HUES48 (cell line): ENCODE measurements at regions not wholly inside any gene's neighbourhood (a gene's known extent, or its start where the extent isn't known, plus 50 kb on each side); places are given as distances from the start of the nearest gene placed in this dataset.
"Not testable (repeated sequence)": the region's sequence is repeated elsewhere in the genome, so short reads cannot be mapped to it uniquely, and the experiment has no call there.

Experiments
- H3K27ac ChIP-seq: one replicate; pipeline ENCODE4 v1.7.0; 2013; ENCODE audit warnings: low read depth, low read length, inconsistent platforms
- H3K27me3 ChIP-seq: 2 replicates; pipeline ENCODE4 v1.6.1; 2013; ENCODE audit warnings: mild to moderate bottlenecking, low read length; ENCODE audit not compliant: control insufficient read depth, insufficient read depth
- H3K36me3 ChIP-seq: 2 replicates; pipeline ENCODE4 v1.6.1; 2013; ENCODE audit warnings: low read length; ENCODE audit not compliant: control insufficient read depth, insufficient read depth
- H3K4me1 ChIP-seq: 2 replicates; pipeline ENCODE4 v1.6.1; 2013; ENCODE audit warnings: mild to moderate bottlenecking, low read length; ENCODE audit not compliant: control insufficient read depth, insufficient read depth
- H3K4me3 ChIP-seq: 2 replicates; pipeline ENCODE4 v1.5.1; 2013; ENCODE audit warnings: mild to moderate bottlenecking, low read depth, low read length
- H3K9ac ChIP-seq: 2 replicates; pipeline ENCODE4 v1.6.1; 2013; ENCODE audit warnings: mild to moderate bottlenecking, low read depth, low read length, moderate library complexity
- H3K9me3 ChIP-seq: 2 replicates; pipeline ENCODE4 v1.6.1; 2013; ENCODE audit warnings: low read length; ENCODE audit not compliant: control insufficient read depth, insufficient read depth

DNA sequence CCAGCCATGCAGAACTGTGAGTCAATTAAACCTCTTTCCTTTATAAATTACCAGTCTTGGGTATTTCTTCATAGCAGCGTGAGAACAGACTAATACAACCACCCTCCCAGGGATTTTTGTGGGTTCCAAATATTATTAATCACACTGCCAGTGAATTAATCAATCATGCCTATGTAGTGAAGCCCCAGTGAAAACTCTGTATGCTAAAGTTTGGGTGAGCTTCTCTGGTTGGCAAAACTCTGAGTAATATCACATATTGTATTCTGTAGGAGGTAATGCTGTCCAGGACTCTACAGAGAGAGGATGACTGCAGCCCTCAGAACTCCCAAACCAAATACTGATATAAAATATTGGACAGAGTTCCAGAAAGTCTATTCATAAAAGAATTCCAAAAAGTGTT is 216.9 kb downstream of the RPAP3 start:
- Histone ChIP-seq H3K4me3 (no peak overlapping the region), H3K9ac (no peak overlapping the region), H3K4me1 (no peaks in the 10 kb centered on the region), H3K9me3 (peaks cover 43% of the 10 kb centered on the region), H3K27me3 (no peaks in the 10 kb centered on the region), H3K27ac (no peak overlapping the region), H3K36me3 (no peaks in the 10 kb centered on the region)

GRCh38 chr12:47481041-47481440 is 224.8 kb downstream of the RPAP3 start:
- Histone ChIP-seq H3K27ac (no peak overlapping the region), H3K4me1 (no peaks in the 10 kb centered on the region), H3K9ac (no peak overlapping the region), H3K9me3 (peaks cover 15% of the 10 kb centered on the region; the same call in 1 of the 2 replicates), H3K27me3 (no peaks in the 10 kb centered on the region), H3K4me3 (no peak overlapping the region), H3K36me3 (no peaks in the 10 kb centered on the region)

GRCh38 chr12:47478426-47478825 is 227.4 kb downstream of the RPAP3 start:
- no peaks in the 10 kb centered on the region for H3K27me3 ChIP-seq
- no peaks in the 10 kb centered on the region for H3K4me1 ChIP-seq
- no peak overlapping the region for H3K9ac ChIP-seq
- no peaks in the 10 kb centered on the region for H3K36me3 ChIP-seq
- H3K9me3 ChIP-seq = peaks cover 22% of the 10 kb centered on the region
- H3K4me3 ChIP-seq = no peak overlapping the region
- no peak overlapping the region for H3K27ac ChIP-seq

DNA sequence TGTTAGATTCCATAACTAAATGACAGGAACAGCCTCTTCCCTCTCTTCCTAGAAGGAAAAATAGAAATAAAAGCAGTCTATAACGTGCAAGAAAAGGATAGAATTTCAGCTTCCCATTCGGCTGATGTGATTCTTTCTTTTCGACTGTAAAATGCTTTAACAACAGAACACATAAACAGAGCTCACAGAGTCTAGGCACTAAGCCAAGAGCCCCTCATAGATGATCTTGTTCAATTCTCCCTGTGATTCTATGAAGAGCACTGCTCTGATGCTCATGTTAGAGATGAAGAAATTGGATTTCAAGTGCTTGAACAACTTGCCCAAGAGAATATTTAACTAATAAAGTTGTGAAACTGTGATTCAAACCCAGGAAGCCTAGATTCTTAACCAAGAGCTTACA is 232.7 kb downstream of the RPAP3 start:
- Histone ChIP-seq H3K4me3 (no peak overlapping the region), H3K9ac (no peak overlapping the region), H3K27ac (no peak overlapping the region), H3K27me3 (no peaks in the 10 kb centered on the region), H3K36me3 (no peaks in the 10 kb centered on the region), H3K4me1 (no peaks in the 10 kb centered on the region), H3K9me3 (peaks cover 28% of the 10 kb centered on the region)

DNA sequence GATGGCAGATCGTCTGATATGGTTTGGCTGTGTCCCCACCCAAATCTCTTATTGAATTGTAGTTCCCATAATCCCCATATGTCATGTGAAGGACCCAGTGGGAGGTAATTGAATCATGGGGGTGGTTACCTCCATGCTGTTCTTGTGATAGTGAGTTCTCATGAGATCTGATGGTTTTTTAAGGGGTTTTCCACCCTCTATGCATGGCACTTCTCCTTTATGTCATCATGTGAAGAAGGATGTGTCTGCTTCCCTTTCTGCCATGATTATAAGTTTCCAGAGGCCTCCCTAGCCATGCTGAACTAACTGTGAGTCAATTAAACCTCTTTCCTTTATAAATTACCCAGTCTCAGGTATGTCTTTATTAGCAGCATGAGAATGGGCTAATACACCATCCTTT is 235.5 kb downstream of the RPAP3 start:
- not testable (repeated sequence) for H3K4me3 ChIP-seq, H3K27ac ChIP-seq, H3K4me1 ChIP-seq, H3K9ac ChIP-seq, H3K36me3 ChIP-seq, H3K27me3 ChIP-seq
- peaks cover 31% of the 10 kb centered on the region for H3K9me3 ChIP-seq

- H3K27me3 ChIP-seq, H3K27ac ChIP-seq, H3K36me3 ChIP-seq, H3K9ac ChIP-seq, H3K4me1 ChIP-seq, H3K4me3 ChIP-seq: not testable (repeated sequence)
- peaks cover 39% of the 10 kb centered on the region for H3K9me3 ChIP-seq
Observed at GRCh38 chr12:47463918-47464317, 241.9 kb downstream of the RPAP3 start.

DNA sequence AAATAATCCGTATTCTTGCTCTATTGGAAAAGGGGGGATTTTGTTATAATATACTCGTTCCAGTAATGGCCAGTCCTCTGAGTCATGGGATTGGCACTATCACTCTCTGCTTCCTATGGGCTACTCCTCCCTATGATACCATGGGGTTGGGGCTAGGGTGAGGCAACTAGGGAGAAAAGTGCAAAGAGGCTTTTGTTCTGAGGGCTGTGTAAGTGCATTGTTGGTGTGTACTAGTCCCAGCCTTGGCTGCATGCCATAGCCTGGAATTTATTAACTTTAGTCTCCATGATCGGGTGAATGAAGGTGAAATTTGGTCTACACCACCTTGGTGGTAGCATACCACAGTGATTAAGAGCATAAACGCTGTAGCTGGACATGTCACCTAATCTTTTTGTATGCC is 247.6 kb downstream of the RPAP3 start:
- Histone ChIP-seq H3K4me1 (no peaks in the 10 kb centered on the region), H3K9me3 (peaks cover 38% of the 10 kb centered on the region), H3K27me3 (no peaks in the 10 kb centered on the region), H3K27ac (no peak overlapping the region), H3K9ac (no peak overlapping the region), H3K4me3 (no peak overlapping the region), H3K36me3 (no peaks in the 10 kb centered on the region)

DNA sequence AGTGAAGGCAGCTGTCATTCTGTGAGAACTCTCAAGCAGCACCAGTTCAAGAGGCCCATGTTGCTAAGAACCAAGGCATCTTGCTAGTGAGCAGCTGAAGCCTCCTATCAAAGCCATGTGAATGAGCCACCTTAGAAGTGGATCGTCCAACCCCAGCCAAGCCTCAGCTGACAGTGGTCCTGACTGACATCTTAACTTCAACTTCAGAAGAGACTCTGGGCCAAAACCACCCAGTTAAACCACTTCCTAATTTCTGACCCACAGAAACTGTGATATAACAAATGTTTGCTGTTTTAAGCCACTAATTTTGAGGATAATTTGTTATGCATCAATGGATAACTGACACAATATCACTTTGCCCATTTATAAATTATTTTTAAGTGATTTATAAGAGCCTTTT is 256.0 kb downstream of the RPAP3 start:
- Histone ChIP-seq H3K4me1 (no peaks in the 10 kb centered on the region), H3K4me3 (no peak overlapping the region), H3K9me3 (peaks cover 4% of the 10 kb centered on the region), H3K36me3 (no peaks in the 10 kb centered on the region), H3K27me3 (no peaks in the 10 kb centered on the region), H3K27ac (no peak overlapping the region), H3K9ac (no peak overlapping the region)

DNA sequence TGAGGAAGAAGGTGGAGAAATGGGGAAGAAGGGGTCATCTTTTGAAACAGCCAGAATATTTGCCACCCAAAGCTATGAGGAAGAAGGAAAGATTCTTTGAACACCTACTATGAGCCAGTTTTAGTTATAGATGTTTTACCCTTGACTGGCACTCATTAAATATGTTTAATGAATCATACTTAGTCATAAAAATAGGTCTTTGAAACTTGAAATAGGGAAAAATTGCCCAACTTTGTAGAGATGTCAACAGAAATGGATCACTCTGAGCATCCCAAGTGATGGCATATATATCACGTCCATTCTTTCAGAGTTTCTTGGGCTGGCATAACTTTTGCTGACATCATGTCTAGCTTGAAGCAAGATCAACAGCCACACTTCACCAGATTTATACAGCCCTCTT is 263.5 kb downstream of the RPAP3 start:
- peaks cover 32% of the 10 kb centered on the region for H3K9me3 ChIP-seq
- H3K4me1 ChIP-seq = no peaks in the 10 kb centered on the region

GRCh38 chr12:47441490-47441889 is 264.3 kb downstream of the RPAP3 start:
- peaks cover 35% of the 10 kb centered on the region for H3K9me3 ChIP-seq
- no peaks in the 10 kb centered on the region for H3K4me1 ChIP-seq
- H3K36me3 ChIP-seq = no peaks in the 10 kb centered on the region
- no peaks in the 10 kb centered on the region for H3K27me3 ChIP-seq
- no peak overlapping the region for H3K27ac ChIP-seq
- H3K9ac ChIP-seq = no peak overlapping the region
- H3K4me3 ChIP-seq = no peak overlapping the region

More for the DNA sequence above, 263.5 kb downstream of the RPAP3 start:
- no peak overlapping the region for H3K9ac ChIP-seq
- H3K4me3 ChIP-seq = no peak overlapping the region
- no peak overlapping the region for H3K27ac ChIP-seq
- no peaks in the 10 kb centered on the region for H3K36me3 ChIP-seq
- H3K27me3 ChIP-seq = no peaks in the 10 kb centered on the region

DNA sequence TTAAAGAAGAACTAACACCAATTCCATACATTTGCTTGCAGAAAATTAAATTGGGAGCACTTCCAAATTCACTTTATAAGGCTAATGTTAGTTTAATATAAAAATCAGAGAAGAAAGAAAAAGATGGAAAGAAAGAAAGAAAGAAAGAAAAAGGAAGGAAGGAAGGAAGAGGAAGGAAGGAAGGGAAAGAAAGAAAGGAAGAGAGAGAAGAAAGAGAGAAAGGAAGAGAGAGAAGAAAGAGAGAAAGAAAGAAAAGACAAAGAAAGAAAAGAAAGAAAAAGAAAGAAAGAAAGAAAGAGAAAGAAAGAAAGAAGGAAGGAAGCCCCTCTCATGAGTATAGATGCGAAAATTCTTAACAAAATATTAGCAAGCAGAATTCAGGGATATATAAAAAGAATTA is 267.7 kb downstream of the RPAP3 start:
- peaks cover 41% of the 10 kb centered on the region for H3K9me3 ChIP-seq
- H3K36me3 ChIP-seq = no peaks in the 10 kb centered on the region
- no peak overlapping the region for H3K4me3 ChIP-seq
- H3K9ac ChIP-seq = no peak overlapping the region
- H3K27ac ChIP-seq = no peak overlapping the region
- no peaks in the 10 kb centered on the region for H3K4me1 ChIP-seq
- no peaks in the 10 kb centered on the region for H3K27me3 ChIP-seq

DNA sequence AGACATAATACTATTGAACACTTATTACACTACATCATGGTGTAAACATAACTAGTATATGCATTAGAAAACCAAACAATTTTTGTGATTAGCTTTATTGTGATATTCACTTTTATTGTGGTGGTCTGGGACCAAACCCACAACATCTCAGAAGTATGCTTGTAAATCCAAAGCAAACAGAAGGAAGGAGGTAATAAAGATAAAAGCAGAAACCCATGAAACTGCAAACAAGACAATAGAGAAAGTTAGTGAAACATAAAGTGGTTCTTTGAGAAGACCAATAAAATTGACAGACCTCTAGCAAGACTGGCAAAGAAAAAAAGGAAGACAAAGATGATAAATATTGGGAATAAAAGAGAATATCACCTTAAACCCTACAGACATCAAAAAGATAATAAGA is 268.3 kb downstream of the RPAP3 start:
- H3K27me3 ChIP-seq = no peaks in the 10 kb centered on the region
- H3K4me3 ChIP-seq = no peak overlapping the region
- no peak overlapping the region for H3K27ac ChIP-seq
- no peaks in the 10 kb centered on the region for H3K4me1 ChIP-seq
- H3K9ac ChIP-seq = no peak overlapping the region
- no peaks in the 10 kb centered on the region for H3K36me3 ChIP-seq
- peaks cover 39% of the 10 kb centered on the region for H3K9me3 ChIP-seq
